ENCODE measurements at regions not wholly inside any gene's neighbourhood (a gene's known extent, or its start where the extent isn't known, plus 50 kb on each side); places are given as distances from the start of the nearest gene placed in this dataset.

DNA sequence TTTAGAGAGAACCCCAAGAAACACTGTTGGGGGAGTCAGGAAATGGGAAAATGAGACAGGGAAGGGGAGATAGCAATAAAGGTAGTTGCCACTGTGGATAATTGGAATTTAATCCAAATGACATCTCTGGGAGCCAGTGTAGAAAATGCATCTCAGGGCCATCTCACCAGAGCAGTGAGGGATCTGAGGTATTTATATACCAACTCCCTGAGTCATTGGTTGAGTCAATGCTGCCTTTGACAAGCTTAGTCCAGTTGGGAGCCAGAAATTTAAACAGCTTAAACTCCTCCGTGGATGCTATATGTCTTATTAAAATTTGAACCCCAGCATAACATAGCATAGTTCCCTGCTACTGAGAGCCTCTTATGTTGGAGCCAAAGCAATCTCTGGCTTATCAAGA lies 140.3 kb downstream of the SLC30A10 start:
- WGBS (ENCODE audit: extremely low coverage, insufficient coverage, insufficient read length) = no CpG with 5 or more reads among the region's 1 CpG
- no peaks in the 10 kb centered on the region for H3K9me3 ChIP-seq (ENCODE audit: insufficient read depth, low read depth, low read length)
- no peak overlapping the region for H3K14ac ChIP-seq (ENCODE audit: low read length)
- H3K23ac ChIP-seq (ENCODE audit: low read length) = no peak overlapping the region
- H3K27me3 ChIP-seq (ENCODE audit: insufficient read depth, low read length) = no peaks in the 10 kb centered on the region
- H3K4ac ChIP-seq (ENCODE audit: low read depth, low read length) = no peak overlapping the region
- no peak overlapping the region for H2BK5ac ChIP-seq (ENCODE audit: low read depth, low read length, poor library complexity)
- no peak overlapping the region for H4K12ac ChIP-seq (ENCODE audit: low read depth, low read length)
- no peaks in the 10 kb centered on the region for H3K79me1 ChIP-seq (ENCODE audit: low read length)
- no peak overlapping the region for H3K4me2 ChIP-seq (ENCODE audit: low read length)
- no peak overlapping the region for H2BK12ac ChIP-seq (ENCODE audit: low read length)
- no peak overlapping the region for H4K91ac ChIP-seq (ENCODE audit: low read depth, low read length)
- H4K8ac ChIP-seq (ENCODE audit: low read depth, low read length) = no peak overlapping the region
- no peak overlapping the region for H3K4me3 ChIP-seq (ENCODE audit: low read depth, low read length)
- H3K4me1 ChIP-seq (ENCODE audit: control insufficient read depth in 1 of 2, insufficient read depth in 2 of 2, low read length in 2 of 2) = peaks cover 0 to 3% of the 10 kb centered on the region in 2 experiments
- no peaks in the 10 kb centered on the region for H3K79me2 ChIP-seq (ENCODE audit: control insufficient read depth, insufficient read depth, low read length, poor library complexity)
- no peaks in the 10 kb centered on the region for H3K36me3 ChIP-seq (ENCODE audit: control insufficient read depth in 1 of 2, insufficient read depth in 2 of 2, low read length in 2 of 2)
- no peak overlapping the region for H3K18ac ChIP-seq (ENCODE audit: low read length)
- H2AFZ ChIP-seq (ENCODE audit: insufficient read depth, low read length, poor library complexity) = no peak overlapping the region
- H3K27ac ChIP-seq (ENCODE audit: low read depth, low read length) = no peak overlapping the region
- no peak overlapping the region for H3K9ac ChIP-seq (ENCODE audit: low read length)
- DNase-seq = peak in 1 of 2 donors; percentile 27
- H2AK5ac ChIP-seq (ENCODE audit: low read length) = no peak overlapping the region
- H2BK120ac ChIP-seq (ENCODE audit: insufficient read depth, low read length, poor library complexity) = no peak overlapping the region

DNA sequence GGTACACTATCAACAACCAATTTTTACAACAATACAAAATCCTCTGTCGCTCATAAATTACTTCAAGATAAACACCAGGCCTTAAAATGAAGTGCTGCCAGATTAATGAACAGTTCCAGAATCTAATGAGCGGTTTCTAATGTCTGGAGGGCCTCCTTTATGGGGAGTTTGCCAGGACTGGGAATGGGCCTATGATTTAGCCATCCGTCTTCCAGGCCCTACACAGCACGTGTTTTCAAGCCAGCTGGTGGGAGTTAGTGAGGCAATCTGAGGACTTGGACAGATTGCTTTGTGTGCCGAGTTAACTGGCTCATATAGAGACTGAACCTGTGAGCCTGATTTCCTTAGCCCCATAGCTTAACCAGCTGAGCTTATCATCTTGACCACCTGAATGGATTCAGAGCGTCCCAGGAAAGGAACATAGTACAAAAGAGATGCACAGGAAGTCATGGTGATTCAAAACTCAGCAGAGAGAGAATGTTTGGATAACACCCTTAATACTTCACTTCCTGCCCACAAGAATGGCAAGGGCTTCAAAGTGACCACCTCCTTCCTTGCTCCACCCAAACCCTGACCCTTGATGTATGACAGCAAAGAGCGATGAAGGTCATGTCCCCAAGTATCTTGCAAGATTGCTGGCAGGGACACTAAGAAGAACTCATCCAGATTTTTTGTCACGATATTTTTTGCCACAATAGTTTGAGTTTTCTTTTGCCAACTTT lies 143.5 kb downstream of the SLC30A10 start:
- no peak overlapping the region for H2AFZ ChIP-seq (ENCODE audit: insufficient read depth, low read length, poor library complexity)
- no peak overlapping the region for H3K4ac ChIP-seq (ENCODE audit: low read depth, low read length)
- H4K12ac ChIP-seq (ENCODE audit: low read depth, low read length) = no peak overlapping the region
- H2BK5ac ChIP-seq (ENCODE audit: low read depth, low read length, poor library complexity) = no peak overlapping the region
- no peak overlapping the region for H3K9ac ChIP-seq (ENCODE audit: low read length)
- H3K4me2 ChIP-seq (ENCODE audit: low read length) = no peak overlapping the region
- no peak overlapping the region for H4K91ac ChIP-seq (ENCODE audit: low read depth, low read length)
- H4K8ac ChIP-seq (ENCODE audit: low read depth, low read length) = no peak overlapping the region
- no peak overlapping the region for H3K27ac ChIP-seq (ENCODE audit: low read depth, low read length)
- H3K23ac ChIP-seq (ENCODE audit: low read length) = no peak overlapping the region
- H3K9me3 ChIP-seq (ENCODE audit: insufficient read depth, low read depth, low read length) = no peaks in the 10 kb centered on the region
- no CpG with 5 or more reads among the region's 8 CpGs for WGBS (ENCODE audit: extremely low coverage, insufficient coverage, insufficient read length)
- H3K36me3 ChIP-seq (ENCODE audit: control insufficient read depth in 1 of 2, insufficient read depth in 2 of 2, low read length in 2 of 2) = no peaks in the 10 kb centered on the region
- no peaks in the 10 kb centered on the region for H3K79me2 ChIP-seq (ENCODE audit: control insufficient read depth, insufficient read depth, low read length, poor library complexity)
- H3K14ac ChIP-seq (ENCODE audit: low read length) = no peak overlapping the region
- no peak for DNase-seq
- no peak overlapping the region for H2AK5ac ChIP-seq (ENCODE audit: low read length)
- no peaks in the 10 kb centered on the region for H3K27me3 ChIP-seq (ENCODE audit: insufficient read depth, low read length)
- H3K79me1 ChIP-seq (ENCODE audit: low read length) = no peaks in the 10 kb centered on the region
- H2BK120ac ChIP-seq (ENCODE audit: insufficient read depth, low read length, poor library complexity) = no peak overlapping the region
- no peak overlapping the region for H2BK12ac ChIP-seq (ENCODE audit: low read length)
- no peak overlapping the region for H3K18ac ChIP-seq (ENCODE audit: low read length)
- peaks cover 3 to 4% of the 10 kb centered on the region in 2 experiments for H3K4me1 ChIP-seq (ENCODE audit: control insufficient read depth in 1 of 2, insufficient read depth in 2 of 2, low read length in 2 of 2)
- no peak overlapping the region for H3K4me3 ChIP-seq (ENCODE audit: low read depth, low read length)

DNA sequence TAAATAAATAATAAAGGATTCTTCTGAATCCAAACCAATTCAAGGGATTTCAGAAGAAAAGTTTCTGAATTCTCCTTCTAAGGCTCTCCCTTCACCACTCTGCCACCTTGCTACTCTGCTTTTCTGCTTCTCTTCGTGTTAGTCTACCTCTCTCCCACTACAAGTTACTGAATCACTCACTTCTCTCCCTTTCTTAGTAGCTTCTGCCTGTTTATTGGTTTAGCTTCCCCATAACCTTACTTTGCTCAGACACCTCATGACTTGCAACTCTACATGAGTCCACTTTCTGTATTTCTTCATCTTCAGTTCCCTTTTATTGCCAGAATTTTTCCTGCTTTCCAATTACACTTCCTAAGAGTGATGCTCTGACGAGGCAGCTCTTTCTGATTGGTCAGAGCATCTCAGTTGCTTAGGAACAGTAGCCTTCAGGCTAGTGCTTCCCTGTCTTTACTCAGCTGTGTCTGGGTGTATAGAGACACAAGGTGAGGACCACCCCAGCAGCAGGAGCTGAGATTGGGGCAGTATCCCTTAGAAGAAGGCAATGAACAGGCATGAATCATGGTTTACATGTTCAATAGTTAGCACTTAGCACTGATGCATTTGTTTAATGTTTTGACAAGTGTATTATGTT lies 144.6 kb downstream of the SLC30A10 start:
- no peaks in the 10 kb centered on the region for H3K27me3 ChIP-seq (ENCODE audit: insufficient read depth, low read length)
- H3K23ac ChIP-seq (ENCODE audit: low read length) = no peak overlapping the region
- peaks cover 3 to 7% of the 10 kb centered on the region in 2 experiments for H3K4me1 ChIP-seq (ENCODE audit: control insufficient read depth in 1 of 2, insufficient read depth in 2 of 2, low read length in 2 of 2)
- no peak overlapping the region for H3K9ac ChIP-seq (ENCODE audit: low read length)
- no peak overlapping the region for H2BK12ac ChIP-seq (ENCODE audit: low read length)
- no peak overlapping the region for H3K18ac ChIP-seq (ENCODE audit: low read length)
- no peak overlapping the region for H2AFZ ChIP-seq (ENCODE audit: insufficient read depth, low read length, poor library complexity)
- no peak overlapping the region for H2BK120ac ChIP-seq (ENCODE audit: insufficient read depth, low read length, poor library complexity)
- H2AK5ac ChIP-seq (ENCODE audit: low read length) = no peak overlapping the region
- no peak overlapping the region for H4K12ac ChIP-seq (ENCODE audit: low read depth, low read length)
- no peak overlapping the region for H2BK5ac ChIP-seq (ENCODE audit: low read depth, low read length, poor library complexity)
- no CpG with 5 or more reads among the region's 2 CpGs for WGBS (ENCODE audit: extremely low coverage, insufficient coverage, insufficient read length)
- H3K4ac ChIP-seq (ENCODE audit: low read depth, low read length) = no peak overlapping the region
- no peak overlapping the region for H3K4me2 ChIP-seq (ENCODE audit: low read length)
- no peak overlapping the region for H3K14ac ChIP-seq (ENCODE audit: low read length)
- H3K9me3 ChIP-seq (ENCODE audit: insufficient read depth, low read depth, low read length) = no peaks in the 10 kb centered on the region
- no peak overlapping the region for H4K91ac ChIP-seq (ENCODE audit: low read depth, low read length)
- no peak overlapping the region for H3K4me3 ChIP-seq (ENCODE audit: low read depth, low read length)
- H4K8ac ChIP-seq (ENCODE audit: low read depth, low read length) = no peak overlapping the region
- H3K79me2 ChIP-seq (ENCODE audit: control insufficient read depth, insufficient read depth, low read length, poor library complexity) = no peaks in the 10 kb centered on the region
- no peak for DNase-seq
- H3K79me1 ChIP-seq (ENCODE audit: low read length) = no peaks in the 10 kb centered on the region
- no peaks in the 10 kb centered on the region for H3K36me3 ChIP-seq (ENCODE audit: control insufficient read depth in 1 of 2, insufficient read depth in 2 of 2, low read length in 2 of 2)
- no peak overlapping the region for H3K27ac ChIP-seq (ENCODE audit: low read depth, low read length)

DNA sequence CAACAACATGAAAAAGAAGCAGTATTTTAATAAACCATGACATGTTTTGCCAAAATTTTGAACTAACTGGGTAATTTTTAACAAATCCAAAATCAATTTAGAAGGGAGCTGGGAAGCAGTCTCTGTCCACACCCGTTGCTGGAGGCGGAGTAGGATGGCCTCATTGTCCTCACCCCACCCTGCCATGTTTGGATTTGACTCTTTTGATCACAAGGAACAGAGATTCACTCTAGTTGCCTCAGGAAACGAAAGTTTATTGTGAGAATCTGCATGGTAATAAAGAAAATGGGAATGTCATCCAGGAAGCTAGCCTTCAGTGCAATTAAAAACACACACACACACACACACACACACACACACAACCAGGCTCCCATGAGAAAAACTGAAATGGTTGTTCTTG lies 145.4 kb downstream of the SLC30A10 start:
- no peaks in the 10 kb centered on the region for H3K9me3 ChIP-seq (ENCODE audit: insufficient read depth, low read depth, low read length)
- H2BK5ac ChIP-seq (ENCODE audit: low read depth, low read length, poor library complexity) = no peak overlapping the region
- no peak overlapping the region for H3K23ac ChIP-seq (ENCODE audit: low read length)
- peaks cover 3 to 7% of the 10 kb centered on the region in 2 experiments for H3K4me1 ChIP-seq (ENCODE audit: control insufficient read depth in 1 of 2, insufficient read depth in 2 of 2, low read length in 2 of 2)
- no peak overlapping the region for H3K27ac ChIP-seq (ENCODE audit: low read depth, low read length)
- H2AK5ac ChIP-seq (ENCODE audit: low read length) = no peak overlapping the region
- H4K8ac ChIP-seq (ENCODE audit: low read depth, low read length) = no peak overlapping the region
- H3K4me2 ChIP-seq (ENCODE audit: low read length) = no peak overlapping the region
- DNase-seq = no peak
- no peak overlapping the region for H4K91ac ChIP-seq (ENCODE audit: low read depth, low read length)
- no peak overlapping the region for H2BK12ac ChIP-seq (ENCODE audit: low read length)
- no peaks in the 10 kb centered on the region for H3K27me3 ChIP-seq (ENCODE audit: insufficient read depth, low read length)
- H3K4me3 ChIP-seq (ENCODE audit: low read depth, low read length) = no peak overlapping the region
- no CpG with 5 or more reads among the region's 3 CpGs for WGBS (ENCODE audit: extremely low coverage, insufficient coverage, insufficient read length)
- H3K14ac ChIP-seq (ENCODE audit: low read length) = no peak overlapping the region
- H3K79me2 ChIP-seq (ENCODE audit: control insufficient read depth, insufficient read depth, low read length, poor library complexity) = no peaks in the 10 kb centered on the region
- no peaks in the 10 kb centered on the region for H3K36me3 ChIP-seq (ENCODE audit: control insufficient read depth in 1 of 2, insufficient read depth in 2 of 2, low read length in 2 of 2)
- H4K12ac ChIP-seq (ENCODE audit: low read depth, low read length) = no peak overlapping the region
- H3K18ac ChIP-seq (ENCODE audit: low read length) = no peak overlapping the region
- no peak overlapping the region for H3K9ac ChIP-seq (ENCODE audit: low read length)
- H3K4ac ChIP-seq (ENCODE audit: low read depth, low read length) = no peak overlapping the region
- H3K79me1 ChIP-seq (ENCODE audit: low read length) = no peaks in the 10 kb centered on the region
- no peak overlapping the region for H2BK120ac ChIP-seq (ENCODE audit: insufficient read depth, low read length, poor library complexity)
- H2AFZ ChIP-seq (ENCODE audit: insufficient read depth, low read length, poor library complexity) = no peak overlapping the region
